ENCODE measurements at regions not wholly inside any gene's neighbourhood (a gene's known extent, or its start where the extent isn't known, plus 50 kb on each side); places are given as distances from the start of the nearest gene placed in this dataset.

- no peak for TF ChIP-seq EZH2phosphoT487 (conservative IDR thresholded peaks at IDR 0.05; ENCODE audit: low read length)
- TF ChIP-seq CTCF (IDR thresholded peaks at IDR 0.05; ENCODE audit: insufficient read depth, low read length, poor library complexity, severe bottlenecking) = no peak
- no peaks in the 10 kb centered on the region for H4K20me1 ChIP-seq (ENCODE audit: low read depth, low read length)
Measured at GRCh38 chr10:108055506-108055905, 891.0 kb upstream of the SORCS1 start.

DNA sequence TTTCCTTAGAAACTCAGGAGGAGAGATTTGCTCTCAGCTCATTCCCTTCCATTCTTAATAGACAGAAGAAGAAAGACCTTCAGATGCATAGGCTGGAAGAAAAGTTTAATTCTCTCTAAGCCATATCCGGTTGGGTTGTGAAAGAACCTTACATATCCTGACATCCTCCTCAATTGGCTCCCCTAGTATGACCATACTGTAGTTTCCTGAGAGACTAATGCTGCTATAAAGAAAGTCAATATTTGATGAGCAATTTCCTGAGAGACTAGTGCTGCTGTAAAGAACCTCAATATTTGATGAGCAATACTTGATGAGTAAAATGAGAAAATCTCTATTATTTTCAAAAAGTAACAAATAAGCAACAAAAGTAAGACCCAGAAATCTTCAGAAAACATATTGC is 888.5 kb upstream of the SORCS1 start:
- no peak overlapping the region for H3K9ac ChIP-seq (ENCODE audit: low read length)
- H3F3A ChIP-seq (ENCODE audit: insufficient read depth) = no peaks in the 10 kb centered on the region
- H4K20me1 ChIP-seq (ENCODE audit: low read depth, low read length) = no peaks in the 10 kb centered on the region
- H3K9me3 ChIP-seq (ENCODE audit: insufficient read depth, low read length) = no peaks in the 10 kb centered on the region
- no peaks in the 10 kb centered on the region for H3K9me2 ChIP-seq (replicated peaks; ENCODE audit: insufficient read depth, low read length)
- H3K79me2 ChIP-seq (ENCODE audit: insufficient read depth, low read length) = no peaks in the 10 kb centered on the region
- no peak overlapping the region for H3K27ac ChIP-seq (ENCODE audit: low read depth, low read length)
- no peaks in the 10 kb centered on the region for H3K27me3 ChIP-seq (ENCODE audit: low read length)
- H2AFZ ChIP-seq (ENCODE audit: low read depth, low read length, severe bottlenecking) = no peak overlapping the region
- no peak overlapping the region for H3K4me3 ChIP-seq (ENCODE audit: insufficient read depth, low read length, poor library complexity, severe bottlenecking)
- no peaks in the 10 kb centered on the region for H3K36me3 ChIP-seq (ENCODE audit: low read length)
- TF ChIP-seq EZH2phosphoT487 (conservative IDR thresholded peaks at IDR 0.05; ENCODE audit: low read length) (no peak), CTCF (IDR thresholded peaks at IDR 0.05; ENCODE audit: insufficient read depth, low read length, poor library complexity, severe bottlenecking) (no peak)
- no peak overlapping the region for H3K4me2 ChIP-seq (ENCODE audit: low read depth, low read length, poor library complexity, severe bottlenecking)

More at GRCh38 chr10:108055506-108055905, 891.0 kb upstream of the SORCS1 start:
- H3K27me3 ChIP-seq (ENCODE audit: low read length) = no peaks in the 10 kb centered on the region
- no peaks in the 10 kb centered on the region for H3K79me2 ChIP-seq (ENCODE audit: insufficient read depth, low read length)
- H2AFZ ChIP-seq (ENCODE audit: low read depth, low read length, severe bottlenecking) = no peak overlapping the region
- no peaks in the 10 kb centered on the region for H3F3A ChIP-seq (ENCODE audit: insufficient read depth)
- H3K27ac ChIP-seq (ENCODE audit: low read depth, low read length) = no peak overlapping the region
- H3K36me3 ChIP-seq (ENCODE audit: low read length) = no peaks in the 10 kb centered on the region
- no peaks in the 10 kb centered on the region for H3K9me3 ChIP-seq (ENCODE audit: insufficient read depth, low read length)
- no peak overlapping the region for H3K4me3 ChIP-seq (ENCODE audit: insufficient read depth, low read length, poor library complexity, severe bottlenecking)
- no peak overlapping the region for H3K4me2 ChIP-seq (ENCODE audit: low read depth, low read length, poor library complexity, severe bottlenecking)
- no peak overlapping the region for H3K9ac ChIP-seq (ENCODE audit: low read length)
- no peaks in the 10 kb centered on the region for H3K9me2 ChIP-seq (replicated peaks; ENCODE audit: insufficient read depth, low read length)

DNA sequence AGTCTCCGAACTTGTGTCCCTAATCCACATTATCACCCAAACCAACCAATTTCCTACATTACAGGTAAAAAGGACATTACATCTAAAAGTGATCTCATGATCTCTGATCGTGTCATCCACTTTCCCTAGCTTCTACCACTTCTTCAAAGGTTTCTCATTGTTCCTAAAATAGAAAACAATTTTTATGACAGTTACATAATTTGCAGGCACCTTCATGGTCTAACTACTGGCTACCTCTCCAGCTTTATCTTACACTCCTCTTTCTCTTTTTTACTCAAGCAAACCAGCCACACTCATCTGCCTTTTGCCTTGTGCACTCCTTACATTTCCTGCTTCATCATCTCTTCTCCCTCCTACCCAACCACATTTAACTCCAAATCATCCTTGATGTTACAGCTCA is 886.7 kb upstream of the SORCS1 start:
- Histone ChIP-seq H3F3A (ENCODE audit: insufficient read depth) (no peaks in the 10 kb centered on the region), H3K79me2 (ENCODE audit: insufficient read depth, low read length) (no peaks in the 10 kb centered on the region), H3K4me2 (ENCODE audit: low read depth, low read length, poor library complexity, severe bottlenecking) (no peak overlapping the region), H3K9me2 (replicated peaks; ENCODE audit: insufficient read depth, low read length) (no peaks in the 10 kb centered on the region), H3K9me3 (ENCODE audit: insufficient read depth, low read length) (no peaks in the 10 kb centered on the region), H3K27me3 (ENCODE audit: low read length) (no peaks in the 10 kb centered on the region), H3K4me3 (ENCODE audit: insufficient read depth, low read length, poor library complexity, severe bottlenecking) (no peak overlapping the region), H3K27ac (ENCODE audit: low read depth, low read length) (no peak overlapping the region), H2AFZ (ENCODE audit: low read depth, low read length, severe bottlenecking) (no peak overlapping the region), H3K9ac (ENCODE audit: low read length) (no peak overlapping the region), H3K36me3 (ENCODE audit: low read length) (no peaks in the 10 kb centered on the region), H4K20me1 (ENCODE audit: low read depth, low read length) (no peaks in the 10 kb centered on the region)
- TF ChIP-seq EZH2phosphoT487 (conservative IDR thresholded peaks at IDR 0.05; ENCODE audit: low read length) (no peak), CTCF (IDR thresholded peaks at IDR 0.05; ENCODE audit: insufficient read depth, low read length, poor library complexity, severe bottlenecking) (no peak)
